Ishikawa (cell line): ENCODE measurements at regions not wholly inside any gene's neighbourhood (a gene's known extent, or its start where the extent isn't known, plus 50 kb on each side); places are given as distances from the start of the nearest gene placed in this dataset.

Experiments used
- CEBPB ChIP-seq: IDR thresholded peaks from 2 replicates; pipeline ENCODE4 v1.6.1; 2012
- CREB1 ChIP-seq: IDR thresholded peaks from 2 replicates; pipeline ENCODE4 v1.6.1; 2012; ENCODE audit warnings: low read depth
- EGR1 ChIP-seq: IDR thresholded peaks from 2 replicates; pipeline ENCODE4 v1.6.1; 2012
- EP300 ChIP-seq: IDR thresholded peaks from 2 replicates; pipeline ENCODE4 v1.6.1; 2012; ENCODE audit warnings: borderline replicate concordance
- FOXM1 ChIP-seq: IDR thresholded peaks from 2 replicates; pipeline ENCODE4 v1.6.1; 2012; ENCODE audit warnings: low read depth, borderline replicate concordance
- NFIC ChIP-seq: IDR thresholded peaks from 2 replicates; pipeline ENCODE4 v1.6.1; 2012
- RAD21 ChIP-seq: IDR thresholded peaks from 2 replicates; pipeline ENCODE4 v1.6.1; 2012; ENCODE audit warnings: low read depth
- TAF1 ChIP-seq: IDR thresholded peaks from 2 replicates; pipeline ENCODE4 v1.6.1; 2012; ENCODE audit warnings: low read depth, mild to moderate bottlenecking
- TCF12 ChIP-seq: IDR thresholded peaks from 2 replicates; pipeline ENCODE4 v1.6.1; 2012; ENCODE audit warnings: low read depth
- YY1 ChIP-seq: IDR thresholded peaks from 2 replicates; pipeline ENCODE4 v1.6.1; 2012; ENCODE audit warnings: low read depth
- ZBTB7A ChIP-seq: IDR thresholded peaks from 2 replicates; pipeline ENCODE4 v1.6.1; 2012; ENCODE audit warnings: low read depth
- TF ChIP-seq, protein P1 (sequence below): IDR thresholded peaks from 2 replicates; pipeline ENCODE4 v1.6.1; 2012; ENCODE audit warnings: low read depth, mild to moderate bottlenecking
- TF ChIP-seq, protein P2 (sequence below): IDR thresholded peaks from 2 replicates; pipeline ENCODE4 v1.6.1; 2012
- TF ChIP-seq, protein P3 (sequence below): IDR thresholded peaks from 2 replicates; pipeline ENCODE4 v1.6.1; 2012

DNA sequence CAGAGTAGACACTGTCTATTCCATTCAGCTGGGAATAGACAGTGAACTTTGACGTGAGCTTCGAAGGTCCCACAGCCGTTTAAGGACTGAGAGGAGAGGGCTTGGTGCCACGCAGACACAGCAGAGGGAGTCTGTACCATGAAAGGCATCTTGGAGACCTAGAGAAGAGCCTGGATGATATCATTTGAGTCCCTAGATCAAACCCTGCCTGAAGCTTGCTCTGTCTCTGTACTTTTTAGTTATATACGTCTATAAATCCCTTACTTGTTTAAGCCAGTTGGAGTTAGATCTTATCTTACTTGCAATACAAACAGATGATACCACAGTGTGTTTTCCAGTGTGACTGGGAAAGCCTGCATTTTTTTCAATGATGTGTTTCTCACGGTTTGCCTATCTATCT, 128.9 kb upstream of the RTL1 start:
- TF ChIP-seq, protein P1, sequence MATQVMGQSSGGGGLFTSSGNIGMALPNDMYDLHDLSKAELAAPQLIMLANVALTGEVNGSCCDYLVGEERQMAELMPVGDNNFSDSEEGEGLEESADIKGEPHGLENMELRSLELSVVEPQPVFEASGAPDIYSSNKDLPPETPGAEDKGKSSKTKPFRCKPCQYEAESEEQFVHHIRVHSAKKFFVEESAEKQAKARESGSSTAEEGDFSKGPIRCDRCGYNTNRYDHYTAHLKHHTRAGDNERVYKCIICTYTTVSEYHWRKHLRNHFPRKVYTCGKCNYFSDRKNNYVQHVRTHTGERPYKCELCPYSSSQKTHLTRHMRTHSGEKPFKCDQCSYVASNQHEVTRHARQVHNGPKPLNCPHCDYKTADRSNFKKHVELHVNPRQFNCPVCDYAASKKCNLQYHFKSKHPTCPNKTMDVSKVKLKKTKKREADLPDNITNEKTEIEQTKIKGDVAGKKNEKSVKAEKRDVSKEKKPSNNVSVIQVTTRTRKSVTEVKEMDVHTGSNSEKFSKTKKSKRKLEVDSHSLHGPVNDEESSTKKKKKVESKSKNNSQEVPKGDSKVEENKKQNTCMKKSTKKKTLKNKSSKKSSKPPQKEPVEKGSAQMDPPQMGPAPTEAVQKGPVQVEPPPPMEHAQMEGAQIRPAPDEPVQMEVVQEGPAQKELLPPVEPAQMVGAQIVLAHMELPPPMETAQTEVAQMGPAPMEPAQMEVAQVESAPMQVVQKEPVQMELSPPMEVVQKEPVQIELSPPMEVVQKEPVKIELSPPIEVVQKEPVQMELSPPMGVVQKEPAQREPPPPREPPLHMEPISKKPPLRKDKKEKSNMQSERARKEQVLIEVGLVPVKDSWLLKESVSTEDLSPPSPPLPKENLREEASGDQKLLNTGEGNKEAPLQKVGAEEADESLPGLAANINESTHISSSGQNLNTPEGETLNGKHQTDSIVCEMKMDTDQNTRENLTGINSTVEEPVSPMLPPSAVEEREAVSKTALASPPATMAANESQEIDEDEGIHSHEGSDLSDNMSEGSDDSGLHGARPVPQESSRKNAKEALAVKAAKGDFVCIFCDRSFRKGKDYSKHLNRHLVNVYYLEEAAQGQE: no peak
- TF ChIP-seq CEBPB (no peak), ZBTB7A (no peak), TAF1 (no peak), EP300 (no peak), YY1 (no peak), FOXM1 (no peak), RAD21 (no peak), NFIC (no peak), EGR1 (no peak), TCF12 (no peak), CREB1 (no peak)
- TF ChIP-seq, protein P2, sequence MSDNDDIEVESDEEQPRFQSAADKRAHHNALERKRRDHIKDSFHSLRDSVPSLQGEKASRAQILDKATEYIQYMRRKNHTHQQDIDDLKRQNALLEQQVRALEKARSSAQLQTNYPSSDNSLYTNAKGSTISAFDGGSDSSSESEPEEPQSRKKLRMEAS: no peak
- TF ChIP-seq, protein P3, sequence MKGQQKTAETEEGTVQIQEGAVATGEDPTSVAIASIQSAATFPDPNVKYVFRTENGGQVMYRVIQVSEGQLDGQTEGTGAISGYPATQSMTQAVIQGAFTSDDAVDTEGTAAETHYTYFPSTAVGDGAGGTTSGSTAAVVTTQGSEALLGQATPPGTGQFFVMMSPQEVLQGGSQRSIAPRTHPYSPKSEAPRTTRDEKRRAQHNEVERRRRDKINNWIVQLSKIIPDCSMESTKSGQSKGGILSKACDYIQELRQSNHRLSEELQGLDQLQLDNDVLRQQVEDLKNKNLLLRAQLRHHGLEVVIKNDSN: no peak
